ENCODE measurements at regions not wholly inside any gene's neighbourhood (a gene's known extent, or its start where the extent isn't known, plus 50 kb on each side); places are given as distances from the start of the nearest gene placed in this dataset.
A peak's percentile ranks its signal among the peaks of the same experiment; 100 is the strongest.
"Not testable (repeated sequence)": the region's sequence is repeated elsewhere in the genome, so short reads cannot be mapped to it uniquely, and the experiment has no call there.

GRCh38 chr7:82624965-82625364, 181.4 kb upstream of the CACNA2D1 start:
- no peak for DNase-seq (ENCODE audit: low read depth in 2 of 2)

GRCh38 chr7:82624337-82624736, 180.8 kb upstream of the CACNA2D1 start:
- DNase-seq (ENCODE audit: low read depth in 2 of 2): peak; percentile 83 to 88

GRCh38 chr7:82623812-82624211, 180.2 kb upstream of the CACNA2D1 start:
- DNase-seq (ENCODE audit: low read depth in 2 of 2): peak in 1 of 2 experiments; percentile 12

- DNase-seq (ENCODE audit: low read depth in 2 of 2): no peak
Measured at GRCh38 chr7:82617156-82617555, 173.6 kb upstream of the CACNA2D1 start.

GRCh38 chr7:82616059-82616728, 172.6 kb upstream of the CACNA2D1 start:
- no peak for DNase-seq (ENCODE audit: low read depth in 2 of 2)

- no peak for DNase-seq (ENCODE audit: low read depth in 2 of 2)
Measured at GRCh38 chr7:82615527-82615926, 171.9 kb upstream of the CACNA2D1 start.

GRCh38 chr7:82609746-82610145, 166.2 kb upstream of the CACNA2D1 start:
- peak; percentile 19 to 26 for DNase-seq (ENCODE audit: low read depth in 2 of 2)

- peak in 1 of 2 experiments; percentile 4 for DNase-seq (ENCODE audit: low read depth in 2 of 2)
Measured at GRCh38 chr7:82605247-82605864, 161.8 kb upstream of the CACNA2D1 start.

GRCh38 chr7:82602066-82602465, 158.5 kb upstream of the CACNA2D1 start:
- no peak for DNase-seq (ENCODE audit: low read depth in 2 of 2)

GRCh38 chr7:82600531-82600930, 157.0 kb upstream of the CACNA2D1 start:
- DNase-seq (ENCODE audit: low read depth in 2 of 2): no peak

GRCh38 chr7:82599895-82600294, 156.3 kb upstream of the CACNA2D1 start:
- DNase-seq (ENCODE audit: low read depth in 2 of 2): no peak

GRCh38 chr7:82598958-82599357, 155.4 kb upstream of the CACNA2D1 start:
- DNase-seq (ENCODE audit: low read depth in 2 of 2): peak in 1 of 2 experiments; percentile 4

- not testable (repeated sequence) for DNase-seq (ENCODE audit: low read depth in 2 of 2)
Measured at GRCh38 chr7:82595795-82596194, 152.2 kb upstream of the CACNA2D1 start.

GRCh38 chr7:82595176-82595575, 151.6 kb upstream of the CACNA2D1 start:
- DNase-seq (ENCODE audit: low read depth in 2 of 2): no peak

- DNase-seq (ENCODE audit: low read depth in 2 of 2): no peak
Measured at GRCh38 chr7:82594665-82595064, 151.1 kb upstream of the CACNA2D1 start.

- no peak for DNase-seq (ENCODE audit: low read depth in 2 of 2)
Measured at GRCh38 chr7:82593780-82594179, 150.2 kb upstream of the CACNA2D1 start.

- no peak for DNase-seq (ENCODE audit: low read depth in 2 of 2)
Measured at GRCh38 chr7:82592416-82592815, 148.8 kb upstream of the CACNA2D1 start.

- DNase-seq (ENCODE audit: low read depth in 2 of 2): no peak
Measured at GRCh38 chr7:82579047-82579446, 135.5 kb upstream of the CACNA2D1 start.

- DNase-seq (ENCODE audit: low read depth in 2 of 2): no peak
Measured at GRCh38 chr7:82578430-82578829, 134.9 kb upstream of the CACNA2D1 start.

GRCh38 chr7:82572195-82572880, 128.8 kb upstream of the CACNA2D1 start:
- DNase-seq (ENCODE audit: low read depth in 2 of 2): peak; percentile 59 to 62

- not testable (repeated sequence) for DNase-seq (ENCODE audit: low read depth in 2 of 2)
Measured at GRCh38 chr7:82571047-82571446, 127.5 kb upstream of the CACNA2D1 start.

- DNase-seq (ENCODE audit: low read depth in 2 of 2): no peak
Measured at GRCh38 chr7:82567841-82568240, 124.3 kb upstream of the CACNA2D1 start.

- no peak for DNase-seq (ENCODE audit: low read depth in 2 of 2)
Measured at GRCh38 chr7:82567356-82567755, 123.8 kb upstream of the CACNA2D1 start.
